GM12878 (cell line): ENCODE measurements at regions not wholly inside any gene's neighbourhood (a gene's known extent, or its start where the extent isn't known, plus 50 kb on each side); places are given as distances from the start of the nearest gene placed in this dataset.

Experiments used
- ATAC-seq: fragments of 200-7000 bp; cut with Tn5 transposase; 3 replicates; pipeline ENCODE4 v1.9.1; 2020; ENCODE audit warnings: mild to moderate bottlenecking, moderate library complexity
- BruUV-seq: library from RNA; stranded (reverse); fragments of 400-500 nt; replicated peaks from 2 replicates; lab custom pipeline; 2021; lab: Mats Ljungman, UMichigan
- CTCF ChIA-PET: fragments of 300-600 bp; sonication (Branson Sonifier 250); formaldehyde crosslinking; extraction: SDS; loops from one replicate; lab custom pipeline; 2021; ENCODE audit warnings: inconsistent platforms; lab: Yijun Ruan, JAX
- POLR2A ChIA-PET: fragments of 350-600 bp; formaldehyde crosslinking; extraction: SDS; loops from one replicate; lab custom pipeline; 2021; ENCODE audit warnings: inconsistent platforms; lab: Charles Lee
- RAD21 ChIA-PET: fragments of 300-600 bp; sonication (Branson Sonifier 250); formaldehyde crosslinking; loops from one replicate; lab custom pipeline; 2023; ENCODE audit warnings: antibody characterized with exemption; ENCODE audit not compliant: unreplicated experiment; lab: Charles Lee
- SMC1A ChIA-PET: fragments of 300-600 bp; sonication (Branson Sonifier 250); formaldehyde crosslinking; loops from one replicate; lab custom pipeline; 2023; ENCODE audit not compliant: unreplicated experiment, uncharacterized antibody; lab: Charles Lee
- DNase-seq: peaks from one replicate; pipeline ENCODE4 v3.0.0-alpha.2; 2011; ENCODE audit warnings: low read depth, low spot score
- FAIRE-seq: peaks from 3 replicates; lab custom pipeline; 2011; peaks lifted over from hg19 to GRCh38; lab: Jason Lieb, UNC
- H2AFZ ChIP-seq: 2 replicates; pipeline ENCODE4 v1.6.0; 2011; ENCODE audit warnings: low read depth, low read length, control low read depth; ENCODE audit not compliant: control insufficient read depth
- H3K27ac ChIP-seq: 2 replicates; pipeline ENCODE4 v1.5.1; 2011; ENCODE audit warnings: control low read depth; ENCODE audit not compliant: control insufficient read depth, insufficient read depth
- H3K27me3 ChIP-seq, 2 experiments: replicated peaks in 1 of 2; 2 replicates each; pipeline versions ENCODE4 v1.6.0 to v1.6.1; 2011; ENCODE audit warnings: low read length in 1 of 2; ENCODE audit not compliant: control insufficient read depth in 2 of 2, insufficient read depth in 2 of 2
- H3K36me3 ChIP-seq, 2 experiments: 2 replicates each; pipeline ENCODE4 v1.5.1; 2011; ENCODE audit warnings: low read length in 1 of 2; ENCODE audit not compliant: control insufficient read depth in 2 of 2, insufficient read depth in 2 of 2
- H3K4me1 ChIP-seq: 2 replicates; pipeline ENCODE4 v1.6.1; 2011; ENCODE audit warnings: mild to moderate bottlenecking, low read length, moderate library complexity, mixed read lengths; ENCODE audit not compliant: control insufficient read depth, insufficient read depth
- H3K4me2 ChIP-seq: 2 replicates; pipeline ENCODE4 v1.6.0; 2011; ENCODE audit warnings: control low read depth; ENCODE audit not compliant: control insufficient read depth, insufficient read depth
- H3K4me3 ChIP-seq: fragments of 200-600 bp; sonication (generic); 2 replicates; pipeline ENCODE4 v1.5.1; 2016
- H3K79me2 ChIP-seq: 2 replicates; pipeline ENCODE4 v1.6.0; 2011; ENCODE audit warnings: low read length; ENCODE audit not compliant: control insufficient read depth, insufficient read depth
- H3K9ac ChIP-seq: 2 replicates; pipeline ENCODE4 v1.8.0; 2011; ENCODE audit warnings: low read length, control low read depth, mixed read lengths; ENCODE audit not compliant: control insufficient read depth, insufficient read depth
- H3K9me3 ChIP-seq: replicated peaks from 3 replicates; pipeline ENCODE4 v1.5.1; 2011; ENCODE audit warnings: mild to moderate bottlenecking, low read length; ENCODE audit not compliant: control insufficient read depth, insufficient read depth
- H4K20me1 ChIP-seq: 2 replicates; pipeline ENCODE4 v1.6.0; 2011; ENCODE audit not compliant: control insufficient read depth, insufficient read depth
- ATF7 ChIP-seq: fragments of 450-650 bp; IDR thresholded peaks from 2 replicates; pipeline ENCODE4 v1.6.1; 2016; ENCODE audit warnings: low read depth, mild to moderate bottlenecking
- CHD1 ChIP-seq: IDR thresholded peaks from 2 replicates; pipeline ENCODE4 v1.6.1; 2012; ENCODE audit warnings: low read depth, low read length, improper control_type of control experiment
- CREM ChIP-seq: IDR thresholded peaks from 2 replicates; pipeline ENCODE4 v1.6.1; 2014; ENCODE audit warnings: antibody characterized with exemption, low read depth
- GATAD2B ChIP-seq: fragments of 450-650 bp; conservative IDR thresholded peaks from 2 replicates; pipeline ENCODE4 v1.6.1; 2017; ENCODE audit warnings: low read depth, mild to moderate bottlenecking, moderate library complexity
- JUND ChIP-seq: IDR thresholded peaks from 2 replicates; pipeline ENCODE4 v1.6.1; 2012; ENCODE audit warnings: low read depth, mild to moderate bottlenecking, low read length, improper control_type of control experiment, moderate library complexity
- KDM1A ChIP-seq: fragments of 200-600 bp; sonication (generic); IDR thresholded peaks from 2 replicates; pipeline ENCODE4 v1.6.1; 2016; ENCODE audit warnings: borderline replicate concordance
- MAX ChIP-seq: IDR thresholded peaks from 2 replicates; pipeline ENCODE4 v1.6.1; 2012; ENCODE audit warnings: low read depth, low read length, improper control_type of control experiment
- MTA3 ChIP-seq: IDR thresholded peaks from 2 replicates; pipeline ENCODE4 v1.6.1; 2012; ENCODE audit warnings: low read length, inconsistent platforms, borderline replicate concordance
- PAX8 ChIP-seq: fragments of 450-650 bp; IDR thresholded peaks from 2 replicates; pipeline ENCODE4 v1.6.1; 2017; ENCODE audit warnings: mild to moderate bottlenecking, moderate library complexity
- POLR2AphosphoS2 ChIP-seq: IDR thresholded peaks from 2 replicates; pipeline ENCODE4 v1.6.1; 2011; ENCODE audit warnings: low read depth, mild to moderate bottlenecking, low read length, improper control_type of control experiment, moderate library complexity
- POLR2AphosphoS5 ChIP-seq: IDR thresholded peaks from 2 replicates; pipeline ENCODE4 v1.6.1; 2011; ENCODE audit warnings: mild to moderate bottlenecking, low read length, inconsistent platforms
- YBX1 ChIP-seq: fragments of 450-650 bp; IDR thresholded peaks from 2 replicates; pipeline ENCODE4 v1.6.1; 2016; ENCODE audit warnings: antibody characterized with exemption
- ZNF24 ChIP-seq: fragments of 450-650 bp; IDR thresholded peaks from 2 replicates; pipeline ENCODE4 v1.6.1; 2017; ENCODE audit warnings: antibody characterized with exemption, mild to moderate bottlenecking
- ZNF622 ChIP-seq: fragments of 450-650 bp; IDR thresholded peaks from 2 replicates; pipeline ENCODE4 v1.6.1; 2017; ENCODE audit warnings: mild to moderate bottlenecking, inconsistent platforms
- ZNF687 ChIP-seq: fragments of 450-650 bp; IDR thresholded peaks from 2 replicates; pipeline ENCODE4 v1.6.1; 2017; ENCODE audit warnings: mild to moderate bottlenecking, moderate library complexity
- WGBS: methylation state at CpG from one replicate; pipeline ENCODE4 v1.1.6; 2016; ENCODE audit warnings: low lambda C conversion rate; ENCODE audit not compliant: insufficient replicate concordance, insufficient coverage; ENCODE audit errors: missing lambda C conversion rate; 5-methylcytosine and 5-hydroxymethylcytosine counted together
- in situ Hi-C: fragments of 300-500 bp; cut with MboI; formaldehyde crosslinking; loops from 9 replicates; pipeline ENCODE4 v1.14.3; 2018; ENCODE audit warnings: mixed read lengths
- intact Hi-C: fragments of 100-400 bp; cut with micrococcal nuclease; formaldehyde crosslinking; loops from one replicate; pipeline ENCODE4 v1.14.2; 2022; ENCODE audit not compliant: unreplicated experiment

- TF ChIP-seq ZNF687 (no peak), ATF7 (no peak)
Measured at GRCh38 chr9:115292584-115293279, 174.8 kb upstream of the TNC start (continued).

GRCh38 chr9:115295734-115296133 lies 177.8 kb upstream of the TNC start:
- H3K27ac ChIP-seq: no peak overlapping the region
- no peak overlapping the region for H3K4me3 ChIP-seq
- no peak overlapping the region for H2AFZ ChIP-seq
- no peaks in the 10 kb centered on the region for H3K36me3 ChIP-seq
- H3K79me2 ChIP-seq: no peaks in the 10 kb centered on the region
- H3K9me3 ChIP-seq: no peaks in the 10 kb centered on the region
- ATAC-seq (no peak), DNase-seq (no peak), FAIRE-seq (no peak)
- H3K27me3 ChIP-seq: no peaks in the 10 kb centered on the region
- POLR2A ChIA-PET: no interaction called here
- 44% methylated on average over 2 of the region's 2 CpGs for WGBS
- no TSS peak for BruUV-seq
- no peak overlapping the region for H3K4me2 ChIP-seq
- RAD21 ChIA-PET: no interaction called here
- no peaks in the 10 kb centered on the region for H4K20me1 ChIP-seq
- intact Hi-C loops: no loop called here
- TF ChIP-seq KDM1A (no peak), PAX8 (no peak), ZNF24 (no peak), MAX (no peak), POLR2AphosphoS5 (no peak), POLR2AphosphoS2 (no peak), YBX1 (no peak), ZNF622 (no peak), CHD1 (no peak), JUND (no peak), MTA3 (no peak), GATAD2B (no peak), CREM (no peak)
- CTCF ChIA-PET: interaction anchor here (0.8 kb wide), 1 partner anchor 73 kb away, joined by 3 read pairs; no protein-coding TSS in a partner anchor
- in situ Hi-C loops: no loop called here
- no peak overlapping the region for H3K9ac ChIP-seq
- SMC1A ChIA-PET: interaction anchor here (0.9 to 1.2 kb wide), 2 partner anchors 10 to 11 kb away, joined by 3 read pairs; no protein-coding TSS in a partner anchor
- no peaks in the 10 kb centered on the region for H3K4me1 ChIP-seq
